Testis (tissue), 2 donors: ENCODE measurements at regions not wholly inside any gene's neighbourhood (a gene's known extent, or its start where the extent isn't known, plus 50 kb on each side); places are given as distances from the start of the nearest gene placed in this dataset.

ENCODE experiments used
- DNase-seq: peaks from one replicate; pipeline ENCODE4 v3.0.0-alpha.2; 2019
- H3K27ac ChIP-seq, 2 donors: fragments of 200-600 bp; sonication (generic); one replicate each; pipeline ENCODE4 v1.5.1; 2019
- H3K27me3 ChIP-seq: fragments of 200-600 bp; sonication (generic); one replicate; pipeline ENCODE4 v1.5.1; 2019
- H3K36me3 ChIP-seq: fragments of 200-600 bp; sonication (generic); one replicate; pipeline ENCODE4 v1.5.1; 2017; ENCODE audit warnings: low read depth; ENCODE audit errors: missing control alignments
- H3K4me1 ChIP-seq: fragments of 200-600 bp; sonication (generic); one replicate; pipeline ENCODE4 v1.5.1; 2019
- H3K4me3 ChIP-seq, 2 donors: fragments of 200-600 bp; sonication (generic); one replicate each; pipeline ENCODE4 v1.5.1; 2017 to 2019
- H3K9me3 ChIP-seq: fragments of 200-600 bp; sonication (generic); one replicate; pipeline ENCODE4 v1.5.1; 2017
- POLR2A ChIP-seq: fragments of 450-650 bp; IDR thresholded peaks from one replicate; pipeline ENCODE4 v1.6.1; 2017; ENCODE audit warnings: antibody characterized with exemption, mild to moderate bottlenecking, moderate library complexity
- WGBS, 2 donors: methylation state at CpG; one replicate each; pipeline ENCODE4 v1.1.5; 2018; 5-methylcytosine and 5-hydroxymethylcytosine counted together
- intact Hi-C: fragments of 100-400 bp; cut with DNase I; formaldehyde crosslinking; loops from one replicate; pipeline ENCODE4 v1.15.1; 2023; ENCODE audit warnings: low total_unique reads
- TF ChIP-seq, protein P1 (sequence below), 3 experiments: fragments of 450-650 bp in 2 of 3; fragments of 200-600 bp in 1 of 3; sonication (generic) in 1 of 3; IDR thresholded peaks; one replicate each; pipeline ENCODE4 v1.5.1; 2016 to 2019; ENCODE audit warnings: antibody characterized with exemption in 3 of 3, mild to moderate bottlenecking in 2 of 3, moderate library complexity in 1 of 3

DNA sequence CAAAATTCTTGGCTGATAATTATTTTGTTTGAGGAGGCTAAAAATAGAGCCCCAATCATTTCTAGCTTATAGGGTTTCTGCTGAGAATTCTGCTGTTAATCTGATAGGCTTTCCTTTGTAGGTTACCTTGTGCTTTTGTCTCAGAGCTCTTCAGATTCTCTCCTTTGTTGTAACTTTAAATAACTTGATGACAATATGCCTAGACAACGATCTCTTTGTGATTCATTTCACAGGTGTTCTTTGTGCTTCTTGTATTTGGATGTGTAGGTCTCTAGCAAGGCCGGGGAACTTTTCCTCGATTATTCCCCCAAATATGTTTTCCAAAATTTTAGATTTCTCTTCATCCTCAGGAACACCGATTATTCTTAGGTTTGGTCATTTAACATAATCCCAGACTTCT, 376.5 kb upstream of the MAN1A1 start:
- no peaks in the 10 kb centered on the region for H3K36me3 ChIP-seq
- DNase-seq, result no peak
- H3K4me3 ChIP-seq, result no peak overlapping the region
- intact Hi-C loops, result no loop called here
- no peak overlapping the region for H3K27ac ChIP-seq
- no peaks in the 10 kb centered on the region for H3K4me1 ChIP-seq
- no peaks in the 10 kb centered on the region for H3K27me3 ChIP-seq
- 89 to 91% methylated on average over 4 of the region's 4 CpGs for WGBS, 2 donors
- H3K9me3 ChIP-seq, result no peaks in the 10 kb centered on the region
- no peak for TF ChIP-seq POLR2A
- TF ChIP-seq, protein P1, sequence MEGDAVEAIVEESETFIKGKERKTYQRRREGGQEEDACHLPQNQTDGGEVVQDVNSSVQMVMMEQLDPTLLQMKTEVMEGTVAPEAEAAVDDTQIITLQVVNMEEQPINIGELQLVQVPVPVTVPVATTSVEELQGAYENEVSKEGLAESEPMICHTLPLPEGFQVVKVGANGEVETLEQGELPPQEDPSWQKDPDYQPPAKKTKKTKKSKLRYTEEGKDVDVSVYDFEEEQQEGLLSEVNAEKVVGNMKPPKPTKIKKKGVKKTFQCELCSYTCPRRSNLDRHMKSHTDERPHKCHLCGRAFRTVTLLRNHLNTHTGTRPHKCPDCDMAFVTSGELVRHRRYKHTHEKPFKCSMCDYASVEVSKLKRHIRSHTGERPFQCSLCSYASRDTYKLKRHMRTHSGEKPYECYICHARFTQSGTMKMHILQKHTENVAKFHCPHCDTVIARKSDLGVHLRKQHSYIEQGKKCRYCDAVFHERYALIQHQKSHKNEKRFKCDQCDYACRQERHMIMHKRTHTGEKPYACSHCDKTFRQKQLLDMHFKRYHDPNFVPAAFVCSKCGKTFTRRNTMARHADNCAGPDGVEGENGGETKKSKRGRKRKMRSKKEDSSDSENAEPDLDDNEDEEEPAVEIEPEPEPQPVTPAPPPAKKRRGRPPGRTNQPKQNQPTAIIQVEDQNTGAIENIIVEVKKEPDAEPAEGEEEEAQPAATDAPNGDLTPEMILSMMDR (IDR thresholded peaks at IDR 0.05), result no peak

DNA sequence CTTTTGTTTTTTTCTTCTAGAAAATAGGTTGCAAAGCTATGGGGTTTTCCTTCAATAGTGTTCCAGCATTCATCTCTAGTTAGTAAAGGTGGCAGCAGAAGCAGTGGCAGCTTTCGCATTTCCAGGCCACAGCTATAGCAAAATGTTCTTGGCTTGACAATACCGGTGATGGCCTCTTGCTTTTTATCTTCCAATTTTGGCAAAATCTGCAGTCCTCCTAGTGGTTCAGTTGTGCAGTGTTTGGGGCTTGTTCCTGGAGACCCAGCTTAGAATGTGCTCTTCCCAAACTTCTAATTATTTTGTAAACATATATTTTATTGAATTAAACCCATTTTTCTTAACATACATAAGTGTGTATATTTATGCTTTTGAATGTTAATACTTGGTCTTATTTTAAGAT, 370.6 kb upstream of the MAN1A1 start:
- no peak for DNase-seq
- 64 to 68% methylated on average over 2 of the region's 2 CpGs for WGBS, 2 donors
- H3K27me3 ChIP-seq, result no peaks in the 10 kb centered on the region
- TF ChIP-seq, protein P1 (IDR thresholded peaks at IDR 0.05), result no peak
- no peak for TF ChIP-seq POLR2A
- H3K4me3 ChIP-seq, result no peak overlapping the region
- no peak overlapping the region for H3K27ac ChIP-seq
- intact Hi-C loops, result no loop called here
- H3K4me1 ChIP-seq, result no peaks in the 10 kb centered on the region
- no peaks in the 10 kb centered on the region for H3K9me3 ChIP-seq
- no peaks in the 10 kb centered on the region for H3K36me3 ChIP-seq

DNA sequence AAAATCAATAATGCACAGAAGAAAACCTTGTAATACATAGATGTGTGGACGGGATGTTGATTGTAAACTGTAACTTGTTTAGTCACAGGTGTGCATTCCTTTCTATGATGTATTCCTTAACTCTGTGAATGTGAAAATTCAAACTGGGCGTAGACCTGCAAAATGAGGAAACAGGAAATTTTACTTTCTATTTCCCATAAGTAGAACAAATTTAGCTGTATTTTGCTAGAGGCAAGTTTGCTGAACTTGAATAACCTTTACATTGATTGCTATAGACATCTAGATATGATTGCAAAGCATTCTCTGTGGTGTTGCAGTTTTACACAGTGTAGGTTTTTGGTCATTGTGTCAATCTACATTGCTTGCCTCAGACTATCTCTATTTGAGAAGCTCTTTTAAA, 368.4 kb upstream of the MAN1A1 start:
- Histone ChIP-seq H3K9me3 (no peaks in the 10 kb centered on the region), H3K4me1 (no peaks in the 10 kb centered on the region), H3K27me3 (no peaks in the 10 kb centered on the region), H3K36me3 (no peaks in the 10 kb centered on the region), H3K27ac (no peak overlapping the region), H3K4me3 (no peak overlapping the region)
- intact Hi-C loops, result no loop called here
- DNase-seq, result no peak
- TF ChIP-seq, protein P1 (IDR thresholded peaks at IDR 0.05), result no peak
- no peak for TF ChIP-seq POLR2A
- WGBS, 2 donors, result 83 to 86% methylated on average over 2 of the region's 2 CpGs

DNA sequence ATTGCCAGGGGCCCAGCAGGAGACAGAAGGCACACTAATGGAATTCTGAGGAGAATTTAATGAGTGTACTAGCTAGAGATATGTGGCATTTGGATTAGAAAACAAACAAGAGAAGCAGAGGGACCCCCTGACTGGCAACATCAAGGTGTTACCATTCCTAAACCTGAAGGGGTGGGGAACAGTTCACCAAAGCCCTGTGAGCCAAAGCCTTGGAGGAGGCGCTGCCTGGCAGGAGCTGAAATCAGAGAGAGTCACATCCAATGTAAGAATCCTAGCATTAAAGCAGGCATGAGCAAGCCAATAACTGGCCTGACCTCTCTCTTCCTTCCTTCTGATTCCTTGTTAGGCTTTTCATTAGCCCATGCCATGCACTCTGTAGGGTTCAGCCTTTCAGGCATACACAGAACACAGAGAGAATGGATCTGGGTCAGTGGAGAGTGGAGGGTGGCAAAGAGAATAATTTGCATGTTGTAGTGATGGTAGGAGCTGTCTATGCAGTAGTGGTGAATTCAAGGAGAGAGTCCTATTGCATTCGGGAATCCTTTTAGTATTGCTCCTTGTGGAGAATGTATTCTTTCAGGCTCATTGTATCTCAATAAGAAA, 367.2 kb upstream of the MAN1A1 start:
- no peaks in the 10 kb centered on the region for H3K36me3 ChIP-seq
- H3K4me3 ChIP-seq, result no peak overlapping the region
- TF ChIP-seq, protein P1 (IDR thresholded peaks at IDR 0.05), result no peak
- TF ChIP-seq POLR2A, result no peak
- WGBS, 2 donors, result 86 to 93% methylated on average over 2 of the region's 2 CpGs
- DNase-seq, result no peak
- no peaks in the 10 kb centered on the region for H3K4me1 ChIP-seq
- H3K27me3 ChIP-seq, result no peaks in the 10 kb centered on the region
- intact Hi-C loops, result no loop called here
- no peaks in the 10 kb centered on the region for H3K9me3 ChIP-seq
- no peak overlapping the region for H3K27ac ChIP-seq

DNA sequence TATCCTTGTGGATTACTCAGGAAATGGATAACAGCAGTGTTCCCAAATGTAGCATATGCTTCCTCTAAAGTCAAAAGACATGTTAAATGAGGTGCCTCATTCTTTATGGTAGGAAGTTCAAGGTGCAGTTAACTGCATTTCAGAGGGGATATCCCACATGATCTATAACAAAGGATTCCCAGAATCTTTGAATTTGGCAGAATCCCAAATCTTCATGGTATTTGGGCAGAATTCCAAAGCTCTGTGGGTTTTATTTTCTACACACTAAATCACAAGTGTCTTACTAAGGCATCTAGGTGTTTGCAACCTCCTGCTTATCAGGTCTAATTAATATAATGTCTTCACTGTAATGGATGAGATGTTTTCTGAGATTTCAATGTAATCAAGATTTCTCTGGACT, 364.3 kb upstream of the MAN1A1 start:
- Histone ChIP-seq H3K9me3 (no peaks in the 10 kb centered on the region), H3K4me1 (no peaks in the 10 kb centered on the region), H3K4me3 (no peak overlapping the region), H3K36me3 (no peaks in the 10 kb centered on the region), H3K27me3 (no peaks in the 10 kb centered on the region), H3K27ac (no peak overlapping the region)
- intact Hi-C loops, result no loop called here
- TF ChIP-seq POLR2A, result no peak
- TF ChIP-seq, protein P1 (IDR thresholded peaks at IDR 0.05), result no peak
- DNase-seq, result no peak
